ENCODE measurements at regions not wholly inside any gene's neighbourhood (a gene's known extent, or its start where the extent isn't known, plus 50 kb on each side); places are given as distances from the start of the nearest gene placed in this dataset.
"Not testable (repeated sequence)": the region's sequence is repeated elsewhere in the genome, so short reads cannot be mapped to it uniquely, and the experiment has no call there.

DNA sequence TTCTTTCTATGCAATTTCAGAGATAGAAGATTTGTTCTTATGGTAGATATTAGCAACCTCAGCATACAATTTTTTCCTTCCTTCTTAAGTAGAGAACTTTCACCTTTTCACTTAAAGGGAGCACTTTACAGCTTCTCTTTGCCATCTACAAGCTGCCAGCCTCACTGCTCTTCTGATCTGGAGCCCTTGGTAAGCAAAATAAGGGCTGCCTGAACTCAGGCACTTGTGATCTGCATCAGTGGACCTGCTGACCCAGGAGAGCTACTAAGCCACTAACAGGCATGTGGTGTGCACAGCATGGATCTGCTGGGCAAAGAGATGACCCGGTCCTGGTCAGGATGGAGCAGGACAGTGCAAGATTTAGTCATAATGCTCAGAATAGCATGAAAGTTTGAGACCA is 80.8 kb upstream of the SNTG2 start:
- H3K27ac ChIP-seq = no peak overlapping the region
- TF ChIP-seq, protein P1, sequence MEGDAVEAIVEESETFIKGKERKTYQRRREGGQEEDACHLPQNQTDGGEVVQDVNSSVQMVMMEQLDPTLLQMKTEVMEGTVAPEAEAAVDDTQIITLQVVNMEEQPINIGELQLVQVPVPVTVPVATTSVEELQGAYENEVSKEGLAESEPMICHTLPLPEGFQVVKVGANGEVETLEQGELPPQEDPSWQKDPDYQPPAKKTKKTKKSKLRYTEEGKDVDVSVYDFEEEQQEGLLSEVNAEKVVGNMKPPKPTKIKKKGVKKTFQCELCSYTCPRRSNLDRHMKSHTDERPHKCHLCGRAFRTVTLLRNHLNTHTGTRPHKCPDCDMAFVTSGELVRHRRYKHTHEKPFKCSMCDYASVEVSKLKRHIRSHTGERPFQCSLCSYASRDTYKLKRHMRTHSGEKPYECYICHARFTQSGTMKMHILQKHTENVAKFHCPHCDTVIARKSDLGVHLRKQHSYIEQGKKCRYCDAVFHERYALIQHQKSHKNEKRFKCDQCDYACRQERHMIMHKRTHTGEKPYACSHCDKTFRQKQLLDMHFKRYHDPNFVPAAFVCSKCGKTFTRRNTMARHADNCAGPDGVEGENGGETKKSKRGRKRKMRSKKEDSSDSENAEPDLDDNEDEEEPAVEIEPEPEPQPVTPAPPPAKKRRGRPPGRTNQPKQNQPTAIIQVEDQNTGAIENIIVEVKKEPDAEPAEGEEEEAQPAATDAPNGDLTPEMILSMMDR (IDR thresholded peaks at IDR 0.05) = no peak
- TF ChIP-seq ZFX (IDR thresholded peaks at IDR 0.05; ENCODE audit: borderline replicate concordance) = no peak

DNA sequence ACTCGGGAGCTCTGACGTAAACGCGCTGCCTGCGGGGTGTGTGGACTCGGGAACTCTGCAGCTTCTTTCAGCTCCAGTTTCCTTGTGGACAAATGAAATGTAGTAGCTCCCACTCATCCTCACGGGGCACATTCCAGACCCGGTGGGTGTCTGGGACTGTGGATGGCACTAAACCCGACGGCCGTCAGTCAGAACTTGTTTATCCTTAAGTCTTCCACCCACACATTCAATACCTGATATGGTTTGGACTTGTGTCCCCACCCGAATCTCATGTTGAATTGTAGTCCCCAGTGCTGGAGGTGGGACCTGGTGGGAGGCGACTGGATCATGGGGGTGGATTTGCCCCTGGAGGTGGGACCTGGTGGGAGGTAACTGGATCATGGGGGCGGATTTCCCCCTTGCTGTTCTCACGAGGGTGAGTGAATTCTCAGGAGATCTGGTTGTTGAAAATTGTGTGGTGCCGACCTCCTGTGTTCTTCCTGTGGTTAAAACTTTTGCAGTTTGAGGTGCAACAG is 81.2 kb upstream of the SNTG2 start:
- H3K27ac ChIP-seq = no peak overlapping the region
- TF ChIP-seq, protein P1 (IDR thresholded peaks at IDR 0.05) = no peak
- TF ChIP-seq ZFX (IDR thresholded peaks at IDR 0.05; ENCODE audit: borderline replicate concordance) = no peak

GRCh38 chr2:868857-869256 is 81.8 kb upstream of the SNTG2 start:
- not testable (repeated sequence) for H3K27ac ChIP-seq

GRCh38 chr2:867296-867695 is 83.4 kb upstream of the SNTG2 start:
- no peak overlapping the region for H3K27ac ChIP-seq
- no peak for TF ChIP-seq ZFX (IDR thresholded peaks at IDR 0.05; ENCODE audit: borderline replicate concordance)
- TF ChIP-seq, protein P1 (IDR thresholded peaks at IDR 0.05) = no peak

GRCh38 chr2:866887-867286 is 83.8 kb upstream of the SNTG2 start:
- no peak for TF ChIP-seq ZFX (IDR thresholded peaks at IDR 0.05; ENCODE audit: borderline replicate concordance)
- TF ChIP-seq, protein P1 (IDR thresholded peaks at IDR 0.05) = no peak
- no peak overlapping the region for H3K27ac ChIP-seq

DNA sequence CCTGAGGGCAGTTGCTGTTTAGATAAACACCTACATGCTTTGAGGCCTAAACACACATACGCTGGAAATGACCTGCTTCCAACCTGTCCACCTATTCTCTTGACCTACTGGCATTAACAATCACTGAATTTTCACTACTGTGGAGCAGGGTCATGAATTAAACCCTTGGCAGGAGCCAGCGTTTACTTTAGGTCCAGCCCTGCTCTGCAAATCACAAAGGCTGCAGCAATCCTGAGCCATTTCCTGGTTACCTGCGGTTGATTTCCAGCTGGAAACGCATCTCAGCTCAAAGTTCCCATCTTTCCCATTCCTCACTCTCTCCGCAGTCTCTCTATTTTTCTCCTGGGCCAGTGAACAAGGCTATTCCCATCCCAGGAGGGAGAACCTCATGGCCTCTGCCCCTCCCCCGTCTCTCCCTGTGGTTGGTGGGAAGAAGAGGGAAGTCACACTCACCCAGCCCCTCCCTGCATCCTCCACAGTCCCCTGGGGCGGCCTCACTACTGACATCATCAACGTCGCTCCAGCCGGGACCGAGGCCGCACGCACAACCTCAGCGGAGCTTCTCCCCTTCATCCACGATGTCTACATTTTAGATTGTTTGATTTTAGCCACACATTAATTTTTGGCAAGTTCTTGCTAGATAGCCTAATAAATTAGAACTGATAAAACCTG is 84.5 kb upstream of the SNTG2 start:
- no peak for TF ChIP-seq ZFX (IDR thresholded peaks at IDR 0.05; ENCODE audit: borderline replicate concordance)
- TF ChIP-seq, protein P1 (IDR thresholded peaks at IDR 0.05) = no peak
- H3K27ac ChIP-seq = no peak overlapping the region

DNA sequence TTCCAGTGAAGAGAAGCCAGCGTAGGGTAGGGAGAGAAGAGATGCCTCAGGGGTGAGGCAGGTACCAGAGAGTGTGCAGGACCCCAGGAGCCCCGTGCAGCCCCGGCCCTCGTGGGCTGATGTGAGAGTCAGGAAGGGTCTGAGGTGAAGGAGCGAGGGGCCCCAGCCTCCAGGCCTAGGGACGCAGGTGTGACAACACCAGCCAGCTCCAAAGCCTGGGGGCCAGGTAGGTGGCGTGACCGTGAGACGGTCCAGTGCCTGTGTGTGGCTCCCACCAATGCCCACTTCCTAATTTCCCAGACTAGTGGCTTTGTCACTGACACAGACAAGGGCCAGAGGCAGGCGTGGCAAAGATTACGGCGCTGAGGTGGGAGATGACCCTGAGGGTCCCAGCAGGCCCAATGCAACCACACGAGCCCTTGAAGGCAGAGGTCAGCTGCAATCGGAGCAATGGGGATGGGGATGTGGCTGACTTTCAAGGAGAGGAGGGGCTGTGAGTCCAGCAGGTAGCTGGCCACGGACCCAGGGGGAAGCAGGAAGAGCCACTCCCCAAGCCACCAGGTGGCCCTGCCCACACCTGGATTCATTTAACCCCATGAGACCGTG is 86.0 kb upstream of the SNTG2 start:
- TF ChIP-seq, protein P1 (IDR thresholded peaks at IDR 0.05) = no peak
- no peak for TF ChIP-seq ZFX (IDR thresholded peaks at IDR 0.05; ENCODE audit: borderline replicate concordance)
- no peak overlapping the region for H3K27ac ChIP-seq

All from 22Rv1 (cell line).